ENCODE measurements at regions not wholly inside any gene's neighbourhood (a gene's known extent, or its start where the extent isn't known, plus 50 kb on each side); places are given as distances from the start of the nearest gene placed in this dataset.

- H3K9me3 ChIP-seq (ENCODE audit: control insufficient read depth, low read length): no peaks in the 10 kb centered on the region
- no peaks in the 10 kb centered on the region for H3K27me3 ChIP-seq (replicated peaks; ENCODE audit: control insufficient read depth, insufficient read depth, low read length, poor library complexity, severe bottlenecking)
- no peak overlapping the region for H3K27ac ChIP-seq (ENCODE audit: insufficient read depth, low read length, poor library complexity, severe bottlenecking)
- no peak overlapping the region for H3K4me3 ChIP-seq (ENCODE audit: insufficient read depth, low read depth, low read length, poor library complexity, severe bottlenecking)
- no peak for DNase-seq
- H3K36me3 ChIP-seq (ENCODE audit: control insufficient read depth, insufficient read depth, low read length): no peaks in the 10 kb centered on the region
- H3K4me1 ChIP-seq (ENCODE audit: control insufficient read depth, insufficient read depth, low read length, poor library complexity, severe bottlenecking): peaks cover 22% of the 10 kb centered on the region
These were observed 109.1 kb upstream of the ID2 start for GRCh38 chr2:8572712-8573233.

GRCh38 chr2:8573234-8573941, 108.5 kb upstream of the ID2 start:
- Histone ChIP-seq H3K27me3 (replicated peaks; ENCODE audit: control insufficient read depth, insufficient read depth, low read length, poor library complexity, severe bottlenecking) (no peaks in the 10 kb centered on the region), H3K27ac (ENCODE audit: insufficient read depth, low read length, poor library complexity, severe bottlenecking) (no peak overlapping the region), H3K4me3 (ENCODE audit: insufficient read depth, low read depth, low read length, poor library complexity, severe bottlenecking) (no peak overlapping the region), H3K36me3 (ENCODE audit: control insufficient read depth, insufficient read depth, low read length) (no peaks in the 10 kb centered on the region), H3K9me3 (ENCODE audit: control insufficient read depth, low read length) (no peaks in the 10 kb centered on the region), H3K4me1 (ENCODE audit: control insufficient read depth, insufficient read depth, low read length, poor library complexity, severe bottlenecking) (peaks cover 22% of the 10 kb centered on the region)
- no peak for DNase-seq

GRCh38 chr2:8573942-8574195, 108.0 kb upstream of the ID2 start:
- no peak for DNase-seq
- no peaks in the 10 kb centered on the region for H3K36me3 ChIP-seq (ENCODE audit: control insufficient read depth, insufficient read depth, low read length)
- no peak overlapping the region for H3K4me3 ChIP-seq (ENCODE audit: insufficient read depth, low read depth, low read length, poor library complexity, severe bottlenecking)
- H3K27me3 ChIP-seq (replicated peaks; ENCODE audit: control insufficient read depth, insufficient read depth, low read length, poor library complexity, severe bottlenecking): no peaks in the 10 kb centered on the region
- H3K4me1 ChIP-seq (ENCODE audit: control insufficient read depth, insufficient read depth, low read length, poor library complexity, severe bottlenecking): peaks cover 22% of the 10 kb centered on the region
- H3K9me3 ChIP-seq (ENCODE audit: control insufficient read depth, low read length): no peaks in the 10 kb centered on the region
- H3K27ac ChIP-seq (ENCODE audit: insufficient read depth, low read length, poor library complexity, severe bottlenecking): no peak overlapping the region

- Histone ChIP-seq H3K9me3 (ENCODE audit: control insufficient read depth, low read length) (no peaks in the 10 kb centered on the region), H3K4me1 (ENCODE audit: control insufficient read depth, insufficient read depth, low read length, poor library complexity, severe bottlenecking) (peaks cover 22% of the 10 kb centered on the region), H3K4me3 (ENCODE audit: insufficient read depth, low read depth, low read length, poor library complexity, severe bottlenecking) (no peak overlapping the region), H3K36me3 (ENCODE audit: control insufficient read depth, insufficient read depth, low read length) (no peaks in the 10 kb centered on the region), H3K27me3 (replicated peaks; ENCODE audit: control insufficient read depth, insufficient read depth, low read length, poor library complexity, severe bottlenecking) (no peaks in the 10 kb centered on the region), H3K27ac (ENCODE audit: insufficient read depth, low read length, poor library complexity, severe bottlenecking) (no peak overlapping the region)
- DNase-seq: no peak
These were observed 107.4 kb upstream of the ID2 start for GRCh38 chr2:8574196-8575037.

- Histone ChIP-seq H3K9me3 (ENCODE audit: control insufficient read depth, low read length) (no peaks in the 10 kb centered on the region), H3K4me1 (ENCODE audit: control insufficient read depth, insufficient read depth, low read length, poor library complexity, severe bottlenecking) (peaks cover 22% of the 10 kb centered on the region), H3K36me3 (ENCODE audit: control insufficient read depth, insufficient read depth, low read length) (no peaks in the 10 kb centered on the region), H3K27me3 (replicated peaks; ENCODE audit: control insufficient read depth, insufficient read depth, low read length, poor library complexity, severe bottlenecking) (no peaks in the 10 kb centered on the region), H3K4me3 (ENCODE audit: insufficient read depth, low read depth, low read length, poor library complexity, severe bottlenecking) (no peak overlapping the region), H3K27ac (ENCODE audit: insufficient read depth, low read length, poor library complexity, severe bottlenecking) (no peak overlapping the region)
- DNase-seq: peak; percentile 19 to 25 (median 24)
These were observed 106.6 kb upstream of the ID2 start for GRCh38 chr2:8575038-8575833.

GRCh38 chr2:8575834-8576423, 105.9 kb upstream of the ID2 start:
- DNase-seq: no peak
- Histone ChIP-seq H3K4me1 (ENCODE audit: control insufficient read depth, insufficient read depth, low read length, poor library complexity, severe bottlenecking) (peaks cover 22% of the 10 kb centered on the region), H3K27ac (ENCODE audit: insufficient read depth, low read length, poor library complexity, severe bottlenecking) (no peak overlapping the region)

GRCh38 chr2:8576525-8577167, 105.2 kb upstream of the ID2 start:
- Histone ChIP-seq H3K27me3 (replicated peaks; ENCODE audit: control insufficient read depth, insufficient read depth, low read length, poor library complexity, severe bottlenecking) (no peaks in the 10 kb centered on the region), H3K4me1 (ENCODE audit: control insufficient read depth, insufficient read depth, low read length, poor library complexity, severe bottlenecking) (peaks cover 22% of the 10 kb centered on the region), H3K27ac (ENCODE audit: insufficient read depth, low read length, poor library complexity, severe bottlenecking) (no peak overlapping the region), H3K9me3 (ENCODE audit: control insufficient read depth, low read length) (no peaks in the 10 kb centered on the region), H3K4me3 (ENCODE audit: insufficient read depth, low read depth, low read length, poor library complexity, severe bottlenecking) (no peak overlapping the region), H3K36me3 (ENCODE audit: control insufficient read depth, insufficient read depth, low read length) (no peaks in the 10 kb centered on the region)
- DNase-seq: peak in 2 of 3 donors; percentile 17 to 22

More at GRCh38 chr2:8575834-8576423, 105.9 kb upstream of the ID2 start:
- H3K9me3 ChIP-seq (ENCODE audit: control insufficient read depth, low read length): no peaks in the 10 kb centered on the region
- peak overlapping the region; percentile 13 for H3K4me3 ChIP-seq (ENCODE audit: insufficient read depth, low read depth, low read length, poor library complexity, severe bottlenecking)
- H3K36me3 ChIP-seq (ENCODE audit: control insufficient read depth, insufficient read depth, low read length): no peaks in the 10 kb centered on the region
- H3K27me3 ChIP-seq (replicated peaks; ENCODE audit: control insufficient read depth, insufficient read depth, low read length, poor library complexity, severe bottlenecking): no peaks in the 10 kb centered on the region

- Histone ChIP-seq H3K27me3 (replicated peaks; ENCODE audit: control insufficient read depth, insufficient read depth, low read length, poor library complexity, severe bottlenecking) (no peaks in the 10 kb centered on the region), H3K4me1 (ENCODE audit: control insufficient read depth, insufficient read depth, low read length, poor library complexity, severe bottlenecking) (peaks cover 22% of the 10 kb centered on the region), H3K9me3 (ENCODE audit: control insufficient read depth, low read length) (no peaks in the 10 kb centered on the region), H3K4me3 (ENCODE audit: insufficient read depth, low read depth, low read length, poor library complexity, severe bottlenecking) (no peak overlapping the region), H3K36me3 (ENCODE audit: control insufficient read depth, insufficient read depth, low read length) (no peaks in the 10 kb centered on the region), H3K27ac (ENCODE audit: insufficient read depth, low read length, poor library complexity, severe bottlenecking) (no peak overlapping the region)
- no peak for DNase-seq
These were observed 104.3 kb upstream of the ID2 start for GRCh38 chr2:8577573-8577972.

All from effector memory CD4-positive, alpha-beta T cell (primary cell).